Coronary artery (tissue), 2 donors: ENCODE measurements at regions not wholly inside any gene's neighbourhood (a gene's known extent, or its start where the extent isn't known, plus 50 kb on each side); places are given as distances from the start of the nearest gene placed in this dataset.

ENCODE experiments used
- DNase-seq: peaks from one replicate; pipeline ENCODE4 v3.0.0-alpha.2; 2017; ENCODE audit warnings: low spot score
- H3K27ac ChIP-seq, 2 donors: fragments of 200-600 bp; sonication (generic); one replicate each; pipeline ENCODE4 v1.5.1; 2016 to 2019
- H3K4me3 ChIP-seq: fragments of 200-600 bp; sonication (generic); 2 replicates; pipeline ENCODE4 v1.5.1; 2016; ENCODE audit warnings: mild to moderate bottlenecking, moderate library complexity
- TF ChIP-seq, protein P1 (sequence below): fragments of 200-600 bp; sonication (generic); IDR thresholded peaks from one replicate; pipeline ENCODE4 v1.5.1; 2019; ENCODE audit warnings: antibody characterized with exemption

DNA sequence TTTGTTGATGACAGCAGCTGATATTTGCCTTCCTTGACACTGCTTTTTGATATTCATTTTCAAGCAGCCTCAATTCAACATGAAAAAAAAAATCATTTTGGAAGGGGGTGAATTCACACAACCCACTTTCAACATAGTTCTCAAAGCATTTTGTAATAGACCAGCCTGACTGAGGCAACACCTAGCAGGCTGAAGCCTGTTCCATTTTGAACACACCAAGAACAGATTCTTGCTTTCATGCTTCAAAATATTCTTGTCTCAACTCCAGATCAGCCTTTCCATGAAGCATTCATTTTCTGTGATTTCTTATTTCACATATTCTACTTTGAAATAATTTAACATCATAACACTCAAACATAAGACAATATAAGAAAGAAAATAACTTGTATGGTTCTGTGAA lies 812.6 kb upstream of the POU3F3 start:
- Histone ChIP-seq H3K4me3 (no peak overlapping the region), H3K27ac (no peak overlapping the region)
- TF ChIP-seq, protein P1, sequence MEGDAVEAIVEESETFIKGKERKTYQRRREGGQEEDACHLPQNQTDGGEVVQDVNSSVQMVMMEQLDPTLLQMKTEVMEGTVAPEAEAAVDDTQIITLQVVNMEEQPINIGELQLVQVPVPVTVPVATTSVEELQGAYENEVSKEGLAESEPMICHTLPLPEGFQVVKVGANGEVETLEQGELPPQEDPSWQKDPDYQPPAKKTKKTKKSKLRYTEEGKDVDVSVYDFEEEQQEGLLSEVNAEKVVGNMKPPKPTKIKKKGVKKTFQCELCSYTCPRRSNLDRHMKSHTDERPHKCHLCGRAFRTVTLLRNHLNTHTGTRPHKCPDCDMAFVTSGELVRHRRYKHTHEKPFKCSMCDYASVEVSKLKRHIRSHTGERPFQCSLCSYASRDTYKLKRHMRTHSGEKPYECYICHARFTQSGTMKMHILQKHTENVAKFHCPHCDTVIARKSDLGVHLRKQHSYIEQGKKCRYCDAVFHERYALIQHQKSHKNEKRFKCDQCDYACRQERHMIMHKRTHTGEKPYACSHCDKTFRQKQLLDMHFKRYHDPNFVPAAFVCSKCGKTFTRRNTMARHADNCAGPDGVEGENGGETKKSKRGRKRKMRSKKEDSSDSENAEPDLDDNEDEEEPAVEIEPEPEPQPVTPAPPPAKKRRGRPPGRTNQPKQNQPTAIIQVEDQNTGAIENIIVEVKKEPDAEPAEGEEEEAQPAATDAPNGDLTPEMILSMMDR: no peak
- no peak for DNase-seq

DNA sequence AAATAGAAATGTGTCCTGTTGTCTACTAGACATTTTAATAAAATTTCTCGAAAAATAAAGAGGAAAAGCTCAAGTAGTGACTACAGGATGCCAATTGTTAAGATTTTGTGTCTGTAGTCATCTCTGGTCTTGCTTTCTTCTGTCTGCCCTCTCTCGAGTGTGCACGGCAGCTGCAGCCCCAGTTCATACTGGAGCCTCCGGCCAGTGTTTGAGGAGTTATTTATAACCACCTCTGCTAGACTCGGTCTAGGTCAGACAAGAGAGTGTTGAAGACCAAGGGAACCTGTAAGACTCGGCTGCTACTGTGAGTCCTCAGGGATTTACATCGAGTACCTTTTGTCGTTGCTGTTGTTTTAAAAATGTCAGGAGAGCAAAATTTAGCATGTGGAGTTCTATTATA lies 810.1 kb upstream of the POU3F3 start:
- H3K27ac ChIP-seq: no peak overlapping the region
- no peak for DNase-seq
- TF ChIP-seq, protein P1: no peak
- H3K4me3 ChIP-seq: no peak overlapping the region

DNA sequence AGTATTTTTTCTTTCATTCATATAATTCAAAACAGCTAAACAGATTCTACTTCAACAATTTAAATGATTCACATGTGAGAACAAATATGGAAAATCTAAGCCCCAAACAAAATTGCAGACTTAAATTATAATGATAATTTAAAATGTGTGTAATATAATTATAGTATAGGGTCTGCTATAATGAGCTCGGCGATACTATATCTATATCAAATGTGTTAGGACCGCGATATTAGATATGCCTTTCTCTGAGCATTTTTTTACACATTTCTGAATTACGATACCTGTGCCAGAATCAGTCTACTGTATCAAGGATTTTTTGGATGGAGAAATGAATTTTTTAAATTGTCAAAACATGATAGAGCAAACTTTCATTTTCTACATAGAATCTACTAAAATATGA lies 808.8 kb upstream of the POU3F3 start:
- no peak overlapping the region for H3K27ac ChIP-seq

DNA sequence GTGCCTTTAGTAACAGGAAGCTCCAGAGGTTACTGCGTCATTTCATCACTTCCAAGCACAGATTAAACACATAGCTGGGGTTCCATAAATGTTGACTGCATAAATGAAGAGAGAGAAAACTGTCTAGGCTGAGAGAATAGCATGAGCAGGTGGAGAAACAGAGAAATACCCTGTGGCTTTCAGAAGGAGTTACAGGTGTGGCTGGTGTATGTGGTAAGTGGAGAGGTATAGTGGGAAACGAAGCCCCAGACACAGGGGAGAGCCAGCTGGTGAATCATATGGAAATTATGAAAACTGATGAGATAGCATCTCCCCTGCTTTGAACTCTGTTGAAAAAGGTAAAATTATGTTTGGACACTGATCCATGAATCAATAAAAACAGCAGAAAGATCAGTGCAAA lies 807.4 kb upstream of the POU3F3 start:
- no peak for DNase-seq
- Histone ChIP-seq H3K4me3 (no peak overlapping the region), H3K27ac (no peak overlapping the region)
- TF ChIP-seq, protein P1: no peak

More for the DNA sequence above, 808.8 kb upstream of the POU3F3 start:
- TF ChIP-seq, protein P1: no peak
- no peak for DNase-seq
- H3K4me3 ChIP-seq: no peak overlapping the region

DNA sequence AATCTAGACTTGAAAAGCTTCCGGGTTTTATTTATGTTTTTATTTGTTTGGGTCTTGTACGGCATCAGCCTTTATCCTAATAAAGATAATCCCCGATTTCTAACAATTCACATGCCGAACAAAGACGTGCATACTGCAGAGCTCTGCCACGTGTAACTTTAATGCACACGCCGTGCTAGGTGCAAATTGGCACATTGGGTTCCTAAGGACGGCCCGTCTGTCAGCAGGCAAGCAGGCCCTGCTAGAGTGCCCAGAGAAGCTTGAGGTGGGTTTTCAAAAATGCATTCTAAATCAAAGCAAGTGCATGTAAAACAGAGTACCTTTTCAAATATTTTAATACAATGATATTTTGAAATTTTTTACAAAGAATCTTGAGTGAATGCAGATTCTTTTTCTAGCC lies 806.4 kb upstream of the POU3F3 start:
- Histone ChIP-seq H3K4me3 (no peak overlapping the region), H3K27ac (no peak overlapping the region)
- DNase-seq: no peak
- TF ChIP-seq, protein P1: no peak

DNA sequence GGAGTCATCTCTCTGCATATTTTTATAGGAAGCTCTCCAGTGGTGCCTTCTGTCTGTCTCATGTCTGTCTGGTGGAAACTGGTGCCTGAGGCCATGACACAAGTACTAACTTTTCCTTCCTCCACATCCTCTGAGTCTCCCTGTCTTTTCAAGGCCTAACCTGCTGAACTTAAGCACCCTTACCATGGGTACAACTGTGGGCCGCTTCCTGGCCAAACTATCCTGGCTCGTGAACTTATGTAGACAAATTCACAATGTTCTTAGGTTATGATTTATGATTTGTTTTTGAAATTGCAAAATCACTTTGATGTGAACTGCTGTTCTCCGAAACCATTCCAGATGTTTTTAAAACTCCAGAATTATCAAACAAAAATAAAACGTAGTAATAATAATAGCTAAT lies 804.5 kb upstream of the POU3F3 start:
- DNase-seq: no peak
- no peak overlapping the region for H3K27ac ChIP-seq
- TF ChIP-seq, protein P1: no peak
- H3K4me3 ChIP-seq: no peak overlapping the region

DNA sequence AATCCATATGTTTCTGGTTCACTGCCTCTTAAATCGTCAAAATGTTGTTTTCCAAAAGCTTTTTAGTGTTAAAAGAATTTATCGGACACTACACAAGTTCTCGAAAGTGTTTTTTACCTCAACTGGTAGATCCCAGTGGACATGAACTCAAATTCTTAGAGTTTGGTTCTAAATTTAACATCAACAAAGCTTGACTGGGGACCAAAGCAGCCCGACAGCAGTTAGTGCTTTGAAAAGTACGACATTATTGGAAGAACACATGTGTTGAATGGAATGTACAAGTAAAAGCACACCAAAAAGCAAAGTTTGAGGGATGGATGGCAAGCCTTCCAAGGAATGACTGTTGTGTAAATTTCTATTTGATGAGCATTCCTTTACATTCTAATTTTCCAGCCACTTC lies 803.9 kb upstream of the POU3F3 start:
- TF ChIP-seq, protein P1: no peak
- no peak overlapping the region for H3K4me3 ChIP-seq
- no peak overlapping the region for H3K27ac ChIP-seq
- no peak for DNase-seq
